Lower leg skin (tissue), 4 donors: ENCODE measurements at regions not wholly inside any gene's neighbourhood (a gene's known extent, or its start where the extent isn't known, plus 50 kb on each side); places are given as distances from the start of the nearest gene placed in this dataset.

Experiments used
- DNase-seq, 2 donors: peaks; one replicate each; pipeline ENCODE4 v3.0.0-alpha.2; 2019; ENCODE audit warnings: low spot score in 2 of 2
- H3K4me3 ChIP-seq: fragments of 200-600 bp; sonication (generic); 2 replicates; pipeline ENCODE4 v1.5.1; 2017; ENCODE audit warnings: mild to moderate bottlenecking, low read depth; ENCODE audit not compliant: poor library complexity, severe bottlenecking
- CTCF ChIP-seq, 3 donors: fragments of 450-650 bp; IDR thresholded peaks; one replicate each; pipeline ENCODE4 v1.5.1; 2016; ENCODE audit warnings: antibody characterized with exemption in 3 of 3, mild to moderate bottlenecking in 3 of 3, moderate library complexity in 2 of 3
- POLR2A ChIP-seq, 2 donors: fragments of 450-650 bp; IDR thresholded peaks; one replicate each; pipeline ENCODE4 v1.6.1; 2016 to 2017; ENCODE audit warnings: antibody characterized with exemption in 2 of 2, mild to moderate bottlenecking in 1 of 2, moderate library complexity in 1 of 2
- WGBS, 2 donors: methylation state at CpG; one replicate each; pipeline ENCODE4 v1.1.5; 2018; 5-methylcytosine and 5-hydroxymethylcytosine counted together
- intact Hi-C: fragments of 100-400 bp; cut with DNase I; formaldehyde crosslinking; loops from one replicate; pipeline ENCODE4 v1.15.0; 2023; ENCODE audit warnings: low total_unique reads

GRCh38 chr5:82858151-82859025, 218.8 kb downstream of the TMEM167A start:
- no peak for TF ChIP-seq CTCF (IDR thresholded peaks at IDR 0.05)
- TF ChIP-seq POLR2A (IDR thresholded peaks at IDR 0.05): no peak
- no peak overlapping the region for H3K4me3 ChIP-seq
- 49 to 60% methylated on average over 9 of the region's 9 CpGs for WGBS, 2 donors
- no peak for DNase-seq
- intact Hi-C loops: no loop called here

GRCh38 chr5:82855893-82856550, 221.2 kb downstream of the TMEM167A start:
- no peak for DNase-seq
- 61 to 68% methylated on average over 5 of the region's 5 CpGs for WGBS, 2 donors
- no peak for TF ChIP-seq POLR2A (IDR thresholded peaks at IDR 0.05)
- TF ChIP-seq CTCF (IDR thresholded peaks at IDR 0.05): no peak

GRCh38 chr5:82854956-82855355, 222.2 kb downstream of the TMEM167A start:
- H3K4me3 ChIP-seq: no peak overlapping the region
- no peak for TF ChIP-seq CTCF (IDR thresholded peaks at IDR 0.05)
- TF ChIP-seq POLR2A (IDR thresholded peaks at IDR 0.05): no peak

More at GRCh38 chr5:82855893-82856550, 221.2 kb downstream of the TMEM167A start:
- no peak overlapping the region for H3K4me3 ChIP-seq
- intact Hi-C loops: no loop called here

GRCh38 chr5:82851471-82851870, 225.7 kb downstream of the TMEM167A start:
- no peak overlapping the region for H3K4me3 ChIP-seq
- TF ChIP-seq POLR2A (IDR thresholded peaks at IDR 0.05) (no peak), CTCF (IDR thresholded peaks at IDR 0.05) (no peak)
- WGBS, 2 donors: 59 to 74% methylated on average over 3 of the region's 3 CpGs
- intact Hi-C loops: no loop called here
- DNase-seq: no peak

More at GRCh38 chr5:82854956-82855355, 222.2 kb downstream of the TMEM167A start:
- intact Hi-C loops: no loop called here
- WGBS, 2 donors: 81 to 88% methylated on average over 3 of the region's 3 CpGs
- no peak for DNase-seq

- DNase-seq: no peak
- no peak overlapping the region for H3K4me3 ChIP-seq
- TF ChIP-seq POLR2A (IDR thresholded peaks at IDR 0.05): no peak
- no peak for TF ChIP-seq CTCF (IDR thresholded peaks at IDR 0.05)
- intact Hi-C loops: no loop called here
- 83 to 90% methylated on average over 2 of the region's 2 CpGs for WGBS, 2 donors
Measured at GRCh38 chr5:82850393-82850792, 226.8 kb downstream of the TMEM167A start.
